Gastrocnemius medialis (tissue), 4 donors: ENCODE measurements at regions not wholly inside any gene's neighbourhood (a gene's known extent, or its start where the extent isn't known, plus 50 kb on each side); places are given as distances from the start of the nearest gene placed in this dataset.

Source experiments
- CTCF ChIP-seq, 5 experiments: fragments of 450-650 bp in 3 of 5; fragments of 200-600 bp in 2 of 5; sonication (generic) in 2 of 5; IDR thresholded peaks in 4 of 5; conservative IDR thresholded peaks in 1 of 5; 1 replicate in 4 of 5; 2 replicates in 1 of 5; pipeline ENCODE4 v1.5.1; 2016 to 2019; ENCODE audit warnings: antibody characterized with exemption in 5 of 5, mild to moderate bottlenecking in 3 of 5, moderate library complexity in 3 of 5
- POLR2A ChIP-seq, 2 donors: fragments of 450-650 bp; IDR thresholded peaks; one replicate each; pipeline ENCODE4 v1.6.1; 2017; ENCODE audit warnings: antibody characterized with exemption in 2 of 2, mild to moderate bottlenecking in 2 of 2, moderate library complexity in 2 of 2

GRCh38 chr12:66836623-66837310 is 157.9 kb upstream of the GRIP1 start:
- no peak for TF ChIP-seq CTCF (IDR thresholded peaks at IDR 0.05 in 4 of 5, conservative IDR thresholded peaks at IDR 0.05 in 1 of 5)
- TF ChIP-seq POLR2A (IDR thresholded peaks at IDR 0.05): no peak
